ENCODE measurements at regions not wholly inside any gene's neighbourhood (a gene's known extent, or its start where the extent isn't known, plus 50 kb on each side); places are given as distances from the start of the nearest gene placed in this dataset.

GRCh38 chr1:232274236-232274855 is 355.6 kb downstream of the SIPA1L2 start:
- no peak overlapping the region for H3K9ac ChIP-seq (ENCODE audit: control insufficient read depth, extremely low read depth, insufficient read depth, low read length)
- H3K79me2 ChIP-seq (ENCODE audit: control insufficient read depth, insufficient read depth, low read length), result no peaks in the 10 kb centered on the region
- H3K9me1 ChIP-seq (ENCODE audit: control insufficient read depth, extremely low read depth, insufficient read depth, low read length), result no peaks in the 10 kb centered on the region
- no peaks in the 10 kb centered on the region for H3K36me3 ChIP-seq (ENCODE audit: control insufficient read depth in 2 of 2, extremely low read depth in 1 of 2, insufficient read depth in 2 of 2, low read length in 2 of 2)
- H3K27ac ChIP-seq (ENCODE audit: control insufficient read depth, insufficient read depth, low read length), result no peak overlapping the region
- no peak overlapping the region for H2AFZ ChIP-seq (ENCODE audit: control insufficient read depth, low read length)
- TF ChIP-seq CTCF (optimal IDR thresholded peaks at IDR 0.05 in 1 of 3, IDR thresholded peaks at IDR 0.05 in 1 of 3, conservative IDR thresholded peaks at IDR 0.05 in 1 of 3; ENCODE audit: extremely low read depth in 1 of 3, insufficient read depth in 2 of 3, low read length in 3 of 3) (no peak), EZH2 (IDR thresholded peaks at IDR 0.05; ENCODE audit: low read length) (no peak)
- no peaks in the 10 kb centered on the region for H3K4me1 ChIP-seq (ENCODE audit: control insufficient read depth, extremely low read depth, insufficient read depth, low read length)
- no peak overlapping the region for H3K4me2 ChIP-seq (ENCODE audit: control insufficient read depth, extremely low read depth, insufficient read depth, low read depth, low read length)
- no peaks in the 10 kb centered on the region for H3K9me3 ChIP-seq (ENCODE audit: control insufficient read depth, low read depth, low read length)
- H4K20me1 ChIP-seq (ENCODE audit: control insufficient read depth, extremely low read depth, insufficient read depth, low read length), result no peaks in the 10 kb centered on the region
- no peaks in the 10 kb centered on the region for H3K27me3 ChIP-seq (ENCODE audit: control insufficient read depth, extremely low read depth, insufficient read depth, low read length)
- dilution Hi-C loops (cut with MboI; ENCODE audit: extremely low pct_ligation_motif_present, low sequenced_read_pairs), result no loop called here
- H3K4me3 ChIP-seq (ENCODE audit: control insufficient read depth in 2 of 3, extremely low read depth in 1 of 3, insufficient read depth in 2 of 3, low read depth in 1 of 3, low read length in 3 of 3), result no peak overlapping the region
- DNase-seq (ENCODE audit: low read depth, low spot score), result no peak
- FAIRE-seq, result no peak

- TF ChIP-seq CTCF (optimal IDR thresholded peaks at IDR 0.05 in 1 of 3, IDR thresholded peaks at IDR 0.05 in 1 of 3, conservative IDR thresholded peaks at IDR 0.05 in 1 of 3; ENCODE audit: extremely low read depth in 1 of 3, insufficient read depth in 2 of 3, low read length in 3 of 3), result no peak
- TF ChIP-seq EZH2 (IDR thresholded peaks at IDR 0.05; ENCODE audit: low read length), result no peak
- no peaks in the 10 kb centered on the region for H3K9me3 ChIP-seq (ENCODE audit: control insufficient read depth, low read depth, low read length)
- no peaks in the 10 kb centered on the region for H4K20me1 ChIP-seq (ENCODE audit: control insufficient read depth, extremely low read depth, insufficient read depth, low read length)
- no peak for DNase-seq (ENCODE audit: low read depth, low spot score)
- H3K4me2 ChIP-seq (ENCODE audit: control insufficient read depth, extremely low read depth, insufficient read depth, low read depth, low read length), result no peak overlapping the region
- H3K27me3 ChIP-seq (ENCODE audit: control insufficient read depth, extremely low read depth, insufficient read depth, low read length), result peaks cover 2% of the 10 kb centered on the region
- H3K79me2 ChIP-seq (ENCODE audit: control insufficient read depth, insufficient read depth, low read length), result no peaks in the 10 kb centered on the region
- no peaks in the 10 kb centered on the region for H3K9me1 ChIP-seq (ENCODE audit: control insufficient read depth, extremely low read depth, insufficient read depth, low read length)
- no peak for FAIRE-seq
- no peak overlapping the region for H3K27ac ChIP-seq (ENCODE audit: control insufficient read depth, insufficient read depth, low read length)
- no peak overlapping the region for H2AFZ ChIP-seq (ENCODE audit: control insufficient read depth, low read length)
- dilution Hi-C loops (cut with MboI; ENCODE audit: extremely low pct_ligation_motif_present, low sequenced_read_pairs), result no loop called here
- no peaks in the 10 kb centered on the region for H3K4me1 ChIP-seq (ENCODE audit: control insufficient read depth, extremely low read depth, insufficient read depth, low read length)
- no peak overlapping the region for H3K4me3 ChIP-seq (ENCODE audit: control insufficient read depth in 2 of 3, extremely low read depth in 1 of 3, insufficient read depth in 2 of 3, low read depth in 1 of 3, low read length in 3 of 3)
- no peak overlapping the region for H3K9ac ChIP-seq (ENCODE audit: control insufficient read depth, extremely low read depth, insufficient read depth, low read length)
- H3K36me3 ChIP-seq (ENCODE audit: control insufficient read depth in 2 of 2, extremely low read depth in 1 of 2, insufficient read depth in 2 of 2, low read length in 2 of 2), result no peaks in the 10 kb centered on the region
Observed at GRCh38 chr1:232273011-232273410, 356.9 kb downstream of the SIPA1L2 start.

Measured in keratinocyte (primary cell).